ENCODE measurements at regions not wholly inside any gene's neighbourhood (a gene's known extent, or its start where the extent isn't known, plus 50 kb on each side); places are given as distances from the start of the nearest gene placed in this dataset.

DNA sequence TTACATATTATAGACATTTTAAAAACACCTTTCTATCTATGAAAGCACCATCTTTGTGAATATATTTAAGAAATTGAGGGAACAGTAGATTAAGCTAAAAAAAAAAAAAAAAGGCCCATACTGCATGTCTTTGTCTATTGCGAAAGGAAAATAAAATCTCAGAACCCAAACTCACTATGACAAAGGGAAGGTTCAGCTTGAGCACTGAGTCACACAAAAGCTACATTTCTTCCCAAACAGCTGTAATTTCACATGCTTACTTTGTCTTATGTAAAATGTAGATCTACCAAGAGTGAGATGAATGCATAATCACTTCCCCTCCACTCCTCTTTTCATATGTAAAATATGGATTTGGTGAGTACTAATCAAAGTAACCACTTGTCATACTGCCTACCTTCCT is 640.1 kb upstream of the KLF12 start:
- no peak for ATAC-seq
- H3K9me3 ChIP-seq, result no peaks in the 10 kb centered on the region
- DNase-seq, result no peak
- H3K4me3 ChIP-seq, result no peak overlapping the region
- no peaks in the 10 kb centered on the region for H3K4me1 ChIP-seq
- 80% methylated on average over 1 of the region's 1 CpG for WGBS (ENCODE audit: insufficient coverage, low coverage, low lambda C conversion rate, missing lambda C conversion rate)
- TF ChIP-seq, protein P1, sequence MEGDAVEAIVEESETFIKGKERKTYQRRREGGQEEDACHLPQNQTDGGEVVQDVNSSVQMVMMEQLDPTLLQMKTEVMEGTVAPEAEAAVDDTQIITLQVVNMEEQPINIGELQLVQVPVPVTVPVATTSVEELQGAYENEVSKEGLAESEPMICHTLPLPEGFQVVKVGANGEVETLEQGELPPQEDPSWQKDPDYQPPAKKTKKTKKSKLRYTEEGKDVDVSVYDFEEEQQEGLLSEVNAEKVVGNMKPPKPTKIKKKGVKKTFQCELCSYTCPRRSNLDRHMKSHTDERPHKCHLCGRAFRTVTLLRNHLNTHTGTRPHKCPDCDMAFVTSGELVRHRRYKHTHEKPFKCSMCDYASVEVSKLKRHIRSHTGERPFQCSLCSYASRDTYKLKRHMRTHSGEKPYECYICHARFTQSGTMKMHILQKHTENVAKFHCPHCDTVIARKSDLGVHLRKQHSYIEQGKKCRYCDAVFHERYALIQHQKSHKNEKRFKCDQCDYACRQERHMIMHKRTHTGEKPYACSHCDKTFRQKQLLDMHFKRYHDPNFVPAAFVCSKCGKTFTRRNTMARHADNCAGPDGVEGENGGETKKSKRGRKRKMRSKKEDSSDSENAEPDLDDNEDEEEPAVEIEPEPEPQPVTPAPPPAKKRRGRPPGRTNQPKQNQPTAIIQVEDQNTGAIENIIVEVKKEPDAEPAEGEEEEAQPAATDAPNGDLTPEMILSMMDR (IDR thresholded peaks at IDR 0.05), result no peak
- no peak for TF ChIP-seq POLR2A (IDR thresholded peaks at IDR 0.05)
- no peaks in the 10 kb centered on the region for H3K36me3 ChIP-seq
- intact Hi-C loops (cut with DNase I), result no loop called here
- no peak overlapping the region for H3K27ac ChIP-seq
- no peaks in the 10 kb centered on the region for H3K27me3 ChIP-seq

DNA sequence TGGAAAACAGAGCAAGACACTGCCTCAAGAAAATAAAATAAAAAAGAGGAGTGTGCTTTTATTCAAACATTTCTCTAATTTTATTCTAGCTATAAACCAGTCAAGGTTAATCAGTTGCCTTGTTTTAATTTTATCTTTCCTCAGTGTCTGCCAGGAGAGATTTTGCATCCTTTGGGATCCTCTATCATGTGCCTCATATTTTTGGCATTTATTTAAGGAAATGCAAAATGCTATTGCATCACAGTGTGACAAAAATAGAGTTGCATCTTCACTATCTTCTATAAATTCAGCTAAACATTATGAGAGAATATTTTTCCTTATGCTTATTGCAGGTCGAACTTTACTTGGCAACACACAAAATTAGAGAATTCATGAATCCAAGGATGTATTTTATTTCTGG is 639.0 kb upstream of the KLF12 start:
- Histone ChIP-seq H3K36me3 (no peaks in the 10 kb centered on the region), H3K27me3 (no peaks in the 10 kb centered on the region), H3K27ac (no peak overlapping the region), H3K4me3 (no peak overlapping the region), H3K9me3 (no peaks in the 10 kb centered on the region), H3K4me1 (no peaks in the 10 kb centered on the region)
- DNase-seq (no peak), ATAC-seq (no peak)
- TF ChIP-seq POLR2A (IDR thresholded peaks at IDR 0.05), result no peak
- TF ChIP-seq, protein P1 (IDR thresholded peaks at IDR 0.05), result no peak
- 56% methylated on average over 1 of the region's 1 CpG for WGBS (ENCODE audit: insufficient coverage, low coverage, low lambda C conversion rate, missing lambda C conversion rate)
- intact Hi-C loops (cut with DNase I), result no loop called here

DNA sequence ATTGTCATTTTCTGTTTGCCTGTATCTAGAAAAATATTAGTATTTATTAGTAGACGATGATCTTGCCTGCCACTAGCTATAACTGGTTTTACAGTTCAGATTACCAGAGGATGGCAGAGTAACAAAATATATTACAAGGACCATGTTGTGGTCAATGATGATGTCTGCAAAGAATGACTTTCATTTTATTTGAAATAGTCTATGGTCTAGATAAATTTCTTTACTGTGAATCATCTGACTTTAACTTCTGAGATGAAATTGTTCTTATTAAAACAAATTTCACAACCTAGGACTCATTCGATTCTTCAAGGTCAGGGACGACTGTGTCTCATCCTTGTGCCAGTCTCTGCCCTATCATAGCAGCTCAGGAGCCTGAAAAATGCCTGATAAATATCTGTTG is 637.8 kb upstream of the KLF12 start:
- no peak overlapping the region for H3K4me3 ChIP-seq
- ATAC-seq, result no peak
- TF ChIP-seq, protein P1 (IDR thresholded peaks at IDR 0.05), result no peak
- no peak for TF ChIP-seq POLR2A (IDR thresholded peaks at IDR 0.05)
- intact Hi-C loops (cut with DNase I), result no loop called here
- H3K4me1 ChIP-seq, result no peaks in the 10 kb centered on the region
- no peaks in the 10 kb centered on the region for H3K9me3 ChIP-seq
- no peaks in the 10 kb centered on the region for H3K36me3 ChIP-seq
- H3K27me3 ChIP-seq, result no peaks in the 10 kb centered on the region
- H3K27ac ChIP-seq, result no peak overlapping the region
- 29% methylated on average over 3 of the region's 3 CpGs for WGBS (ENCODE audit: insufficient coverage, low coverage, low lambda C conversion rate, missing lambda C conversion rate)
- DNase-seq, result no peak

DNA sequence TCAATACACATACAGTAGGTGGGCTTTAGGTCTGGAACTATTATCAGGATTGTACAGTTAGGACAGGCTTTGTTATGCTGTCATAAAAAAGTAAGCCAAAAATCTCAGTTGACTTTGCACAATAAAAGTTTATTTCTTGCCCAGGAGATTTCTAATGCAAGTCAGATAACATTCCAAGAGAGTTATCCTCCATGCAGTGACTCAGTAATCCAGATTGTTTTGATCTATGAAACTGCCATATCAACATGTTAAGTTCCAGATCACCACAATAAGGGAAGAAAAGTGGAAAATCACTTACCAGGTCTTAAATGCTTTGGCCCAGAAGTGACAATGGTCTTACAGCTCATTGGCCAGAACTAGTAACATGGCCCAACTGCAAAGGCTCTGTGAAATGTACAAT is 636.2 kb upstream of the KLF12 start:
- Histone ChIP-seq H3K9me3 (no peaks in the 10 kb centered on the region), H3K27me3 (no peaks in the 10 kb centered on the region), H3K4me3 (no peak overlapping the region), H3K4me1 (no peaks in the 10 kb centered on the region), H3K36me3 (no peaks in the 10 kb centered on the region), H3K27ac (no peak overlapping the region)
- intact Hi-C loops (cut with DNase I), result no loop called here
- no peak for ATAC-seq
- TF ChIP-seq, protein P1 (IDR thresholded peaks at IDR 0.05), result no peak
- TF ChIP-seq POLR2A (IDR thresholded peaks at IDR 0.05), result no peak
- DNase-seq, result no peak

DNA sequence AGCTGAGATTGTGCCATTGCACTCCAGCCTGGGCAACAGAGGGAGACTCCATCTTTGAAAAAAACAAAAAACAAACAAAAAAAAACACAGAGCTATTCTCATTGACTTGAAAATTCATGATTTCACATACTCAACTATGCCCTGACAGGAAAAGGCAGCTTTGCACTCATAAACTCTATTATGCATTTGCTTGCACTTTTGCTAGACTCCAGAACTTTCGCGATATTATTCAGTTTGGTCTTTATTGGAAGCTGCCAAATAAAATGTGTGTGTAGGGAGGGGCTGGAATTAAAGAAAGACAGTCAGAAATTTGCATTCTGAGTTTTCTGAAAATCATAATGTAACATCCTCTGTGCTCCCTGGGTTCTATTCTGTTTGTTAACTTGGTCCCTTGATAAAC is 635.1 kb upstream of the KLF12 start:
- WGBS (ENCODE audit: insufficient coverage, low coverage, low lambda C conversion rate, missing lambda C conversion rate), result 79% methylated on average over 2 of the region's 2 CpGs

More for the DNA sequence above, 635.1 kb upstream of the KLF12 start:
- H3K36me3 ChIP-seq, result no peaks in the 10 kb centered on the region
- no peak overlapping the region for H3K4me3 ChIP-seq
- intact Hi-C loops (cut with DNase I), result no loop called here
- no peaks in the 10 kb centered on the region for H3K4me1 ChIP-seq
- no peak for TF ChIP-seq POLR2A (IDR thresholded peaks at IDR 0.05)
- TF ChIP-seq, protein P1 (IDR thresholded peaks at IDR 0.05), result no peak
- H3K27ac ChIP-seq, result no peak overlapping the region
- ATAC-seq, result no peak
- DNase-seq, result no peak
- H3K9me3 ChIP-seq, result no peaks in the 10 kb centered on the region
- no peaks in the 10 kb centered on the region for H3K27me3 ChIP-seq
